Caco-2 (cell line): ENCODE measurements at regions not wholly inside any gene's neighbourhood (a gene's known extent, or its start where the extent isn't known, plus 50 kb on each side); places are given as distances from the start of the nearest gene placed in this dataset.

Experiments
- BruUV-seq: library from RNA; stranded (reverse); fragments of 400-500 nt; replicated peaks from 2 replicates; lab custom pipeline; 2021; lab: Mats Ljungman, UMichigan
- CTCF ChIA-PET: fragments of 300-600 bp; sonication (Branson Sonifier 250); formaldehyde crosslinking; loops from one replicate; lab custom pipeline; 2022; ENCODE audit warnings: antibody characterized with exemption; lab: Charles Lee
- POLR2A ChIA-PET: fragments of 300-600 bp; sonication (Branson Sonifier 250); formaldehyde crosslinking; loops from one replicate; lab custom pipeline; 2022; ENCODE audit warnings: antibody characterized with exemption; lab: Charles Lee
- DNase-seq, 2 experiments: peaks; one replicate each; pipeline versions ENCODE4 v3.0.0 to v3.0.0-alpha.2; 2020 to 2022
- H3K27me3 ChIP-seq: replicated peaks from 2 replicates; pipeline ENCODE4 v1.6.0; 2011; ENCODE audit warnings: low read length; ENCODE audit not compliant: control insufficient read depth, insufficient read depth
- H3K36me3 ChIP-seq: 2 replicates; pipeline ENCODE4 v1.5.1; 2011; ENCODE audit warnings: low read length; ENCODE audit not compliant: control insufficient read depth, insufficient read depth
- H3K4me1 ChIP-seq: fragments of 250-450 bp; sonication (Bioruptor Pico); 2 replicates; pipeline ENCODE4 v1.5.1; 2020; ENCODE audit warnings: mild to moderate bottlenecking
- H3K4me3 ChIP-seq: 2 replicates; pipeline ENCODE4 v1.5.1; 2011; ENCODE audit warnings: low read depth, mild to moderate bottlenecking, control low read depth, low read length
- H3K9me3 ChIP-seq: fragments of 250-450 bp; sonication (Bioruptor Pico); 2 replicates; pipeline ENCODE4 v1.5.1; 2020; ENCODE audit warnings: mild to moderate bottlenecking, moderate library complexity
- H3K27ac Mint-ChIP-seq: one replicate; pipeline ENCODE4 v1.8.0; 2022; ENCODE audit warnings: mixed read lengths; ENCODE audit not compliant: unreplicated experiment
- H3K27me3 Mint-ChIP-seq: one replicate; pipeline ENCODE4 v1.8.0; 2022; ENCODE audit warnings: mixed read lengths; ENCODE audit not compliant: insufficient read depth, unreplicated experiment
- H3K36me3 Mint-ChIP-seq: one replicate; pipeline ENCODE4 v1.8.0; 2022; ENCODE audit warnings: mild to moderate bottlenecking, mixed read lengths; ENCODE audit not compliant: insufficient read depth, unreplicated experiment
- H3K4me1 Mint-ChIP-seq: one replicate; pipeline ENCODE4 v1.8.0; 2022; ENCODE audit warnings: low read depth, mixed read lengths; ENCODE audit not compliant: unreplicated experiment
- H3K4me3 Mint-ChIP-seq: one replicate; pipeline ENCODE4 v1.8.0; 2022; ENCODE audit warnings: mild to moderate bottlenecking, moderate library complexity, mixed read lengths; ENCODE audit not compliant: unreplicated experiment
- H3K9me3 Mint-ChIP-seq: one replicate; pipeline ENCODE4 v1.8.0; 2022; ENCODE audit warnings: mixed read lengths; ENCODE audit not compliant: unreplicated experiment
- intact Hi-C: fragments of 100-400 bp; cut with micrococcal nuclease; formaldehyde crosslinking; loops from one replicate; pipeline ENCODE4 v1.10.0; 2022; ENCODE audit not compliant: unreplicated experiment
- TF ChIP-seq, protein P1 (sequence below), 2 experiments: fragments of 200-600 bp in 1 of 2; IDR thresholded peaks; 1 replicate in 1 of 2; 2 replicates in 1 of 2; pipeline versions ENCODE4 v1.5.1 to v1.8.0; 2011 to 2022; ENCODE audit warnings: antibody characterized with exemption in 1 of 2, control low read depth in 1 of 2, inconsistent platforms in 1 of 2, low read depth in 1 of 2, low read length in 1 of 2, mild to moderate bottlenecking in 1 of 2, moderate library complexity in 1 of 2; ENCODE audit not compliant: insufficient read depth in 1 of 2, severe bottlenecking in 1 of 2, unreplicated experiment in 1 of 2

DNA sequence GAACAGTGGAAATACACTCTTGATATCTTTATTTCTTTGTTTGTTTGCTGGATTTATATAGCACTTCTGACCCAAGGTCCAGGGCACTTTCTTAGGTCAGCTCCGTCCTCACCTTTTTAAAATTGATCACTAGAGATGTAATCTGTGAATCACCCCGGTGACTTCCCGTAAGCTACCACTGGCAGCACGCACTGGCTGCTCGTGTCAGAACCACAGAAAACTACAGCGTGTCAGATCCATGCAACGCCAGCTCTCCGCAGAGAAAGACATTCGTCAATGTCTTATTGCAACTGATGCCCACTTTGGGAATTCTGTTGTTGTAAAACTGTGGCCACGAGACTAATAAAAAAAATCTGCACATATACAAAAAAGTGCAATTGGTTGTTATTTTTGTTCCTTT lies 779.4 kb upstream of the ZEB2 start:
- intact Hi-C loops, result no loop called here
- BruUV-seq, result no TSS peak
- no peaks in the 10 kb centered on the region for H3K27me3 ChIP-seq
- Mint-ChIP-seq H3K4me1 (peaks cover 3% of the 10 kb centered on the region), H3K36me3 (no peaks in the 10 kb centered on the region), H3K9me3 (no peaks in the 10 kb centered on the region), H3K27ac (no peak overlapping the region), H3K4me3 (no peak overlapping the region), H3K27me3 (peaks cover 8% of the 10 kb centered on the region)
- no peaks in the 10 kb centered on the region for H3K36me3 ChIP-seq
- ChIA-PET CTCF (no interaction called here), POLR2A (no interaction called here)
- TF ChIP-seq, protein P1, sequence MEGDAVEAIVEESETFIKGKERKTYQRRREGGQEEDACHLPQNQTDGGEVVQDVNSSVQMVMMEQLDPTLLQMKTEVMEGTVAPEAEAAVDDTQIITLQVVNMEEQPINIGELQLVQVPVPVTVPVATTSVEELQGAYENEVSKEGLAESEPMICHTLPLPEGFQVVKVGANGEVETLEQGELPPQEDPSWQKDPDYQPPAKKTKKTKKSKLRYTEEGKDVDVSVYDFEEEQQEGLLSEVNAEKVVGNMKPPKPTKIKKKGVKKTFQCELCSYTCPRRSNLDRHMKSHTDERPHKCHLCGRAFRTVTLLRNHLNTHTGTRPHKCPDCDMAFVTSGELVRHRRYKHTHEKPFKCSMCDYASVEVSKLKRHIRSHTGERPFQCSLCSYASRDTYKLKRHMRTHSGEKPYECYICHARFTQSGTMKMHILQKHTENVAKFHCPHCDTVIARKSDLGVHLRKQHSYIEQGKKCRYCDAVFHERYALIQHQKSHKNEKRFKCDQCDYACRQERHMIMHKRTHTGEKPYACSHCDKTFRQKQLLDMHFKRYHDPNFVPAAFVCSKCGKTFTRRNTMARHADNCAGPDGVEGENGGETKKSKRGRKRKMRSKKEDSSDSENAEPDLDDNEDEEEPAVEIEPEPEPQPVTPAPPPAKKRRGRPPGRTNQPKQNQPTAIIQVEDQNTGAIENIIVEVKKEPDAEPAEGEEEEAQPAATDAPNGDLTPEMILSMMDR (IDR thresholded peaks at IDR 0.05; ENCODE audit: insufficient read depth in 1 of 2, low read depth in 1 of 2, low read length in 1 of 2, severe bottlenecking in 1 of 2, unreplicated experiment in 1 of 2), result no peak
- DNase-seq, result no peak
- no peaks in the 10 kb centered on the region for H3K9me3 ChIP-seq
- H3K4me1 ChIP-seq, result no peaks in the 10 kb centered on the region
- no peak overlapping the region for H3K4me3 ChIP-seq

DNA sequence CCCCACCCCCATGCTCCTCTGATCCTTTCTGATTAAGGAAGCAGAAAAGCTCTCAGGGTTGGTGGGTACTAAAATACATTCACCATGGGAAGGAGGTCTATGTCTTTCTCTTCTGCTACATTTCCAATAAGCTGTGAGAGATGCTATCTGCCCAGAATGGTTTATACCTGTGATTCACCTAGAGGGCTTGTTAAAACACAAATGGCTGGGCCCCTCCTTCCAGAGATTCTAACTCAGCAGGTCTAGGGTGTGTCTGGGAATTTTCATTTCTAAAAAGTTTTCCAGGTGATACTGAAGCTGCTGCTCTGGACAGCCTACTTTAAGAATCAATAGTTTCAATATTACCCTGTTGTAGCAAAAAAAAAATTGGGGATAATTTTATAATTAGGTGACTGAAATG lies 772.2 kb upstream of the ZEB2 start:
- CTCF ChIA-PET, result no interaction called here
- no peaks in the 10 kb centered on the region for H3K36me3 ChIP-seq
- TF ChIP-seq, protein P1 (IDR thresholded peaks at IDR 0.05; ENCODE audit: insufficient read depth in 1 of 2, low read depth in 1 of 2, low read length in 1 of 2, severe bottlenecking in 1 of 2, unreplicated experiment in 1 of 2), result no peak

DNA sequence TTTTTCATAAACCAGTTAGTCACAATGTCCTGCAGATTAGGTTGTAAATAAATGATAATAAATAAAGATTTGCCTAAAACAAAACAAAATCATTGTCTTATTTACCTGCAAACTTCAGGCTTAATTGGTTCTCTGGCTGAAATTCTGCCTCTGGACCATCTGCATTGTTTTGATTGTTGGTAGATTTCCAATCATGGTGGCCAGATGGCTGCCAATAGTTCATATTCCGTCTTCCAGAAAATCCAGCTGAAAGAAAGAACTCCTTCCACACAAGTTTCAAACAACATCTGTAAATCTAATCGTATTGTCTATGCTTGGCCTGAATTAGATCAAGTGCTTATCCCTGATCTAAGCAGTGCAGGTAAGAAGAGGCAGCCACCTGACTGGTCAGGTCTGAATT lies 771.1 kb upstream of the ZEB2 start:
- Histone ChIP-seq H3K27me3 (no peaks in the 10 kb centered on the region), H3K36me3 (no peaks in the 10 kb centered on the region), H3K4me3 (no peak overlapping the region), H3K4me1 (no peaks in the 10 kb centered on the region), H3K9me3 (no peaks in the 10 kb centered on the region)
- H3K27me3 Mint-ChIP-seq, result peaks cover 10% of the 10 kb centered on the region
- POLR2A ChIA-PET, result no interaction called here
- TF ChIP-seq, protein P1 (IDR thresholded peaks at IDR 0.05; ENCODE audit: insufficient read depth in 1 of 2, low read depth in 1 of 2, low read length in 1 of 2, severe bottlenecking in 1 of 2, unreplicated experiment in 1 of 2), result no peak
- intact Hi-C loops, result no loop called here
- no peaks in the 10 kb centered on the region for H3K4me1 Mint-ChIP-seq
- no peaks in the 10 kb centered on the region for H3K9me3 Mint-ChIP-seq
- H3K27ac Mint-ChIP-seq, result no peak overlapping the region
- H3K36me3 Mint-ChIP-seq, result no peaks in the 10 kb centered on the region
- BruUV-seq, result no TSS peak
- H3K4me3 Mint-ChIP-seq, result no peak overlapping the region
- CTCF ChIA-PET, result no interaction called here
- DNase-seq, result no peak

More for the DNA sequence above, 772.2 kb upstream of the ZEB2 start:
- Mint-ChIP-seq H3K9me3 (no peaks in the 10 kb centered on the region), H3K27ac (no peak overlapping the region), H3K4me1 (no peaks in the 10 kb centered on the region), H3K36me3 (no peaks in the 10 kb centered on the region), H3K27me3 (peaks cover 2% of the 10 kb centered on the region), H3K4me3 (no peak overlapping the region)
- DNase-seq, result no peak
- Histone ChIP-seq H3K9me3 (no peaks in the 10 kb centered on the region), H3K27me3 (no peaks in the 10 kb centered on the region), H3K4me3 (no peak overlapping the region), H3K4me1 (no peaks in the 10 kb centered on the region)
- POLR2A ChIA-PET, result no interaction called here
- BruUV-seq, result no TSS peak
- intact Hi-C loops, result no loop called here
